K562 (cell line): ENCODE measurements at regions not wholly inside any gene's neighbourhood (a gene's known extent, or its start where the extent isn't known, plus 50 kb on each side); places are given as distances from the start of the nearest gene placed in this dataset.

ENCODE experiments used
- ATAC-seq: fragments of 200-7000 bp; cut with Tn5 transposase; 3 replicates; pipeline ENCODE4 v1.9.1; 2020; ENCODE audit warnings: moderate library complexity
- BruUV-seq: library from RNA; stranded (reverse); fragments of 400-500 nt; replicated peaks from 2 replicates; lab custom pipeline; 2021; lab: Mats Ljungman, UMichigan
- CTCF ChIA-PET: fragments of 300-600 bp; formaldehyde crosslinking; extraction: SDS; loops from one replicate; lab custom pipeline; 2021; ENCODE audit warnings: low intra/inter-chr PET ratio; lab: Yijun Ruan, JAX
- POLR2A ChIA-PET: fragments of 300-600, 350-650 bp; sonication (Branson Sonifier 250); formaldehyde crosslinking; extraction: SDS; loops from one replicate; lab custom pipeline; 2021; ENCODE audit warnings: antibody characterized with exemption, inconsistent platforms; lab: Yijun Ruan, JAX
- DNase-seq, 4 experiments: peaks; one replicate each; pipeline versions ENCODE4 v3.0.0 to v3.0.0-alpha.2; 2011 to 2018; ENCODE audit warnings: low spot score in 3 of 4, mixed read lengths in 3 of 4; ENCODE audit errors: extremely low read depth in 1 of 4
- FAIRE-seq: peaks from 2 replicates; lab custom pipeline; 2011; peaks lifted over from hg19 to GRCh38; lab: Jason Lieb, UNC
- H2AFZ ChIP-seq: 2 replicates; pipeline ENCODE4 v1.6.0; 2011; ENCODE audit warnings: low read depth, low read length, control low read depth, inconsistent platforms
- H3K27ac ChIP-seq: fragments of 200-600 bp; 3 replicates; pipeline ENCODE4 v1.8.0; 2011; ENCODE audit warnings: low read depth, mild to moderate bottlenecking, control low read depth, inconsistent platforms, low read length, moderate library complexity, mixed read lengths; ENCODE audit errors: extremely low read depth
- H3K27me3 ChIP-seq, 2 experiments: fragments of 300-600 bp in 1 of 2; 2 replicates in 1 of 2; 3 replicates in 1 of 2; pipeline versions ENCODE4 v1.6.0 to v1.8.0; 2011; ENCODE audit warnings: inconsistent platforms in 2 of 2, low read length in 2 of 2, mild to moderate bottlenecking in 1 of 2, mixed read lengths in 1 of 2, moderate library complexity in 1 of 2; ENCODE audit not compliant: control insufficient read depth in 2 of 2, insufficient read depth in 2 of 2
- H3K36me3 ChIP-seq: fragments of 300-600 bp; 3 replicates; pipeline ENCODE4 v1.8.0; 2011; ENCODE audit warnings: mild to moderate bottlenecking, low read length, inconsistent platforms; ENCODE audit not compliant: control insufficient read depth, insufficient read depth
- H3K4me1 ChIP-seq, 2 experiments: fragments of 200-600 bp in 1 of 2; replicated peaks in 1 of 2; 2 replicates in 1 of 2; 3 replicates in 1 of 2; pipeline versions ENCODE4 v1.5.1 to v1.8.0; 2011; ENCODE audit warnings: inconsistent platforms in 2 of 2, low read length in 2 of 2, mild to moderate bottlenecking in 1 of 2, mixed read lengths in 1 of 2, moderate library complexity in 1 of 2; ENCODE audit not compliant: control insufficient read depth in 2 of 2, insufficient read depth in 2 of 2
- H3K4me2 ChIP-seq: 2 replicates; pipeline ENCODE4 v1.6.1; 2011; ENCODE audit warnings: low read length, control low read depth, inconsistent platforms, mixed read lengths; ENCODE audit not compliant: insufficient read depth
- H3K4me3 ChIP-seq: fragments of 200-600 bp; sonication (generic), shearing (Covaris generic); 2 replicates; pipeline ENCODE4 v1.5.1; 2016; ENCODE audit warnings: control low read depth, inconsistent platforms
- H3K79me2 ChIP-seq: fragments of 200-600 bp; 3 replicates; pipeline ENCODE4 v1.8.0; 2011; ENCODE audit warnings: low read length, inconsistent platforms; ENCODE audit not compliant: control insufficient read depth, insufficient read depth
- H3K9ac ChIP-seq, 2 experiments: 2 replicates each; pipeline versions ENCODE4 v1.6.0 to v1.6.1; 2011; ENCODE audit warnings: low read depth in 2 of 2, low read length in 2 of 2, control low read depth in 1 of 2, inconsistent platforms in 1 of 2, mild to moderate bottlenecking in 1 of 2, mixed read lengths in 1 of 2; ENCODE audit not compliant: insufficient read depth in 1 of 2
- H3K9me1 ChIP-seq: one replicate; pipeline ENCODE4 v1.6.0; 2011; ENCODE audit warnings: inconsistent platforms, mild to moderate bottlenecking, low read length, moderate library complexity; ENCODE audit not compliant: control insufficient read depth, insufficient read depth
- H3K9me3 ChIP-seq: replicated peaks from 2 replicates; pipeline ENCODE4 v1.5.1; 2011; ENCODE audit warnings: low read depth, low read length, inconsistent platforms; ENCODE audit not compliant: control insufficient read depth, insufficient read depth
- H4K20me1 ChIP-seq: replicated peaks from 2 replicates; pipeline ENCODE4 v1.6.1; 2011; ENCODE audit warnings: low read length, inconsistent platforms, mixed read lengths; ENCODE audit not compliant: control insufficient read depth, insufficient read depth
- CBX3 ChIP-seq, 2 experiments: IDR thresholded peaks; 1 replicate in 1 of 2; 2 replicates in 1 of 2; pipeline ENCODE4 v1.6.1; 2012; ENCODE audit warnings: inconsistent platforms in 2 of 2, low read length in 2 of 2, borderline replicate concordance in 1 of 2, control low read depth in 1 of 2
- NCOA4 ChIP-seq: fragments of 450-650 bp; IDR thresholded peaks from 2 replicates; pipeline ENCODE4 v1.6.1; 2018; ENCODE audit warnings: mild to moderate bottlenecking; ENCODE audit not compliant: partially characterized antibody
- SNIP1 ChIP-seq: fragments of 450-650 bp; IDR thresholded peaks from 2 replicates; pipeline ENCODE4 v1.7.1; 2017; ENCODE audit warnings: low read depth, mild to moderate bottlenecking
- ZNF282 ChIP-seq: sonication (generic); formaldehyde crosslinking; IDR thresholded peaks from 2 replicates; pipeline ENCODE4 v1.8.1; 2023; ENCODE audit warnings: missing genetic modification reagents
- WGBS: fragments of 100-300 bp; shearing (Covaris generic); methylation state at CpG from one replicate; pipeline ENCODE4 v1.1.6; 2016; ENCODE audit warnings: low coverage, mixed read lengths; ENCODE audit not compliant: insufficient coverage; ENCODE audit errors: missing lambda C conversion rate; 5-methylcytosine and 5-hydroxymethylcytosine counted together
- in situ Hi-C: fragments of 300-500 bp; cut with MboI; formaldehyde crosslinking; loops from 4 replicates; pipeline ENCODE4 v1.15.0; 2018; ENCODE audit warnings: inconsistent platforms, mixed read lengths
- intact Hi-C: fragments of 100-400 bp; cut with micrococcal nuclease; formaldehyde crosslinking; loops from 2 replicates; pipeline ENCODE4 v1.14.2; 2022
- TF ChIP-seq, protein P1 (sequence below): sonication (generic); formaldehyde crosslinking; IDR thresholded peaks from 2 replicates; pipeline ENCODE4 v1.5.0; 2020; ENCODE audit warnings: missing genetic modification reagents

DNA sequence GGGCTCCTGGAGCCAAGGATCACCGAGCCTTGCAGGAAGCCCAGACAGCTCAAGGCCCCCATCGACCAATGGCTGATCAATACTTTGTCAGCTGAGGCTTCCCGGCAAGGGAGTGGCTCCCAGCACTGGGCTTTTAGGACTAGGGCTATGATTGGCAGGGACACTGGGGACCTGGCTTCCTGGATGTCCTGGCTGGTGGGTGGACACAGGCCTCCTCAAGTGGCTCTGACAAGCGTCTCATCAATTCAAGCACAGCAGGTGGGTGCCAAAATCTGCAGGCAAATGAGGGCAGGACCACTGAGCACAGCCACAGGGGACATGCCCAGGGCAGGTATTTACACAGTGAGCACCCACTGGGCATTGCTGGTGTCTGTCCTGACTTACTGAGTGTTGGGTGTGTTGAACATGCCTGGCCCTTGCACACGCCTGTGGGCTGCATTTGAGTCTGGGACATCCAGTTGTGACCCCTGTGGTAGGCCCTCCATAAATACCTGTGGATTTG is 420.1 kb upstream of the SULF2 start (continued):
- TF ChIP-seq, protein P1, sequence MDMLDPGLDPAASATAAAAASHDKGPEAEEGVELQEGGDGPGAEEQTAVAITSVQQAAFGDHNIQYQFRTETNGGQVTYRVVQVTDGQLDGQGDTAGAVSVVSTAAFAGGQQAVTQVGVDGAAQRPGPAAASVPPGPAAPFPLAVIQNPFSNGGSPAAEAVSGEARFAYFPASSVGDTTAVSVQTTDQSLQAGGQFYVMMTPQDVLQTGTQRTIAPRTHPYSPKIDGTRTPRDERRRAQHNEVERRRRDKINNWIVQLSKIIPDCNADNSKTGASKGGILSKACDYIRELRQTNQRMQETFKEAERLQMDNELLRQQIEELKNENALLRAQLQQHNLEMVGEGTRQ (CRISPR knock-in tag), result no peak

DNA sequence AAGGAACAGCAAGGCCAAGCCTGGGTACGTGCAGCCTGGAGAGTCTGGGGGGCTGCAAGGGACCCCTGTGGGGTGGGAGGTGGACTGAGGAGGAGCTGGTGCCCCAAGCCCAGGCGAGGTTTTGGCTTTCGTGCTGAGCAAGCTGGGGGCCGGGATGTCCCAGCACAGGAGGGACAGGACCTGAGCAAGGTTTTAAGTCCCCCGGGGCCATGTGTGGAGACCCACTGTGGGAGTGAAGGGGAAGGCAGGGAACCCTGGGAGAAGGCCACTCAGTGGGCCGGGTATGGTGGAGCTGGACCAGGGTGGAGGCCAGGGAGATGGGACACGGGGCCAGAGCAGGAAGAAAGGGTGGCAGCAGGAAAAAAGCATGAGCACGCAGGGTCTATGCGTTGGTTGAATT is 419.2 kb upstream of the SULF2 start:
- intact Hi-C loops, result no loop called here
- in situ Hi-C loops, result no loop called here
- Histone ChIP-seq H3K27ac (no peak overlapping the region), H2AFZ (no peak overlapping the region), H3K9ac (no peak overlapping the region), H3K9me1 (no peaks in the 10 kb centered on the region), H4K20me1 (0 out of 2 replicates have a peak, but pooled peaks cover 5% of the 10 kb centered on the region), H3K27me3 (peaks cover 5 to 26% of the 10 kb centered on the region in 2 experiments; a peak in 2 of 5 replicates), H3K4me2 (no peak overlapping the region), H3K79me2 (no peaks in the 10 kb centered on the region), H3K36me3 (no peaks in the 10 kb centered on the region), H3K9me3 (no peaks in the 10 kb centered on the region), H3K4me3 (no peak overlapping the region), H3K4me1 (no peaks in the 10 kb centered on the region)
- ATAC-seq (no peak), DNase-seq (no peak), FAIRE-seq (no peak)
- TF ChIP-seq NCOA4 (no peak), SNIP1 (no peak), CBX3 (IDR thresholded peaks at IDR 0.05; ENCODE audit: borderline replicate concordance in 1 of 2, low read length in 2 of 2) (no peak), ZNF282 (CRISPR knock-in tag) (no peak)
- CTCF ChIA-PET, result no interaction called here
- 2% methylated on average over 7 of the region's 9 CpGs for WGBS
- BruUV-seq, result no TSS peak
- POLR2A ChIA-PET, result interaction anchor here (0.6 to 1.0 kb wide), 2 partner anchors 11 to 20 kb away, joined by 3 to 4 read pairs; no protein-coding TSS in a partner anchor
